GM23338 (cell line): ENCODE measurements at regions not wholly inside any gene's neighbourhood (a gene's known extent, or its start where the extent isn't known, plus 50 kb on each side); places are given as distances from the start of the nearest gene placed in this dataset.

Experiments
- ATAC-seq: fragments of 200-7000 bp; cut with Tn5 transposase; 3 replicates; pipeline ENCODE4 v1.9.1; 2020
- DNase-seq: peaks from one replicate; pipeline ENCODE4 v3.0.0-alpha.2; 2015; ENCODE audit warnings: low spot score
- H2AFZ ChIP-seq: fragments of 200-600 bp; sonication (generic); 2 replicates; pipeline ENCODE4 v1.8.0; 2016; ENCODE audit warnings: antibody characterized with exemption, mild to moderate bottlenecking, moderate library complexity
- H3F3A ChIP-seq: fragments of 200-600 bp; sonication (generic); replicated peaks from 2 replicates; pipeline ENCODE4 v1.8.0; 2017; ENCODE audit warnings: antibody characterized with exemption, mixed run types, low read depth
- H3K27ac ChIP-seq: fragments of 200-600 bp; sonication (generic); 2 replicates; pipeline ENCODE4 v1.6.1; 2016; ENCODE audit warnings: low read depth
- H3K27me3 ChIP-seq: fragments of 200-600 bp; sonication (generic); 2 replicates; pipeline ENCODE4 v1.8.0; 2016; ENCODE audit warnings: mild to moderate bottlenecking, mixed run types, moderate library complexity; ENCODE audit not compliant: insufficient read depth
- H3K36me3 ChIP-seq: fragments of 200-600 bp; sonication (generic); 2 replicates; pipeline ENCODE4 v1.8.0; 2016; ENCODE audit warnings: mild to moderate bottlenecking; ENCODE audit not compliant: insufficient read depth
- H3K4me1 ChIP-seq: fragments of 200-600 bp; sonication (generic); 2 replicates; pipeline ENCODE4 v1.8.0; 2016; ENCODE audit warnings: mild to moderate bottlenecking, moderate library complexity; ENCODE audit not compliant: insufficient read depth
- H3K4me2 ChIP-seq: fragments of 200-600 bp; sonication (generic); 2 replicates; pipeline ENCODE4 v1.7.1; 2017; ENCODE audit warnings: mixed run types
- H3K4me3 ChIP-seq: fragments of 200-600 bp; sonication (generic); 2 replicates; pipeline ENCODE4 v1.6.1; 2016; ENCODE audit warnings: mixed run types
- H3K79me2 ChIP-seq: fragments of 200-600 bp; sonication (generic); replicated peaks from 2 replicates; pipeline ENCODE4 v1.8.0; 2017; ENCODE audit warnings: mild to moderate bottlenecking; ENCODE audit not compliant: insufficient read depth
- H3K9me2 ChIP-seq: fragments of 200-600 bp; sonication (generic); 2 replicates; pipeline ENCODE4 v1.8.0; 2017; ENCODE audit not compliant: insufficient read depth
- H4K20me1 ChIP-seq: fragments of 200-600 bp; sonication (generic); replicated peaks from 2 replicates; pipeline ENCODE4 v1.8.0; 2017; ENCODE audit warnings: mild to moderate bottlenecking; ENCODE audit not compliant: insufficient read depth
- H3K27ac Mint-ChIP-seq: 2 replicates; pipeline ENCODE4 v1.8.0; 2020; ENCODE audit warnings: inconsistent platforms, mild to moderate bottlenecking, moderate library complexity, mixed read lengths
- H3K27me3 Mint-ChIP-seq: 3 replicates; pipeline ENCODE4 v1.8.0; 2022; ENCODE audit warnings: low read depth, mild to moderate bottlenecking, moderate library complexity, mixed read lengths, inconsistent platforms; ENCODE audit not compliant: insufficient read depth, poor library complexity
- H3K36me3 Mint-ChIP-seq: 3 replicates; pipeline ENCODE4 v1.8.0; 2021; ENCODE audit warnings: low read depth, mild to moderate bottlenecking, inconsistent platforms, moderate library complexity, mixed read lengths
- H3K4me1 Mint-ChIP-seq: 3 replicates; pipeline ENCODE4 v1.8.0; 2020; ENCODE audit warnings: mild to moderate bottlenecking, inconsistent platforms, mixed read lengths
- H3K4me3 Mint-ChIP-seq: 3 replicates; pipeline ENCODE4 v1.8.0; 2021; ENCODE audit warnings: moderate library complexity, mild to moderate bottlenecking, inconsistent platforms, mixed read lengths
- H3K9me3 Mint-ChIP-seq: 3 replicates; pipeline ENCODE4 v1.8.0; 2020; ENCODE audit warnings: moderate library complexity, mild to moderate bottlenecking, inconsistent platforms, mixed read lengths
- CREB1 ChIP-seq: fragments of 250-450 bp; sonication (Bioruptor Pico); IDR thresholded peaks from 2 replicates; pipeline ENCODE4 v1.5.0; 2020; ENCODE audit warnings: low read depth, mild to moderate bottlenecking, moderate library complexity
- CTCF ChIP-seq, 2 experiments: fragments of 200-600 bp in 1 of 2; sonication (generic) in 1 of 2; conservative IDR thresholded peaks; 2 replicates each; pipeline versions ENCODE4 v1.5.1 to v1.6.1; 2016 to 2017; ENCODE audit warnings: antibody characterized with exemption in 2 of 2, low read depth in 2 of 2, mild to moderate bottlenecking in 2 of 2, moderate library complexity in 1 of 2
- ETS1 ChIP-seq: IDR thresholded peaks from 2 replicates; pipeline ENCODE4 v1.6.1; 2016; ENCODE audit warnings: antibody characterized with exemption
- EZH2 ChIP-seq: fragments of 200-600 bp; sonication (generic); IDR thresholded peaks from one replicate; pipeline ENCODE4 v1.8.0; 2017; ENCODE audit warnings: antibody characterized with exemption, mild to moderate bottlenecking, low read depth; ENCODE audit not compliant: unreplicated experiment
- JUNB ChIP-seq: IDR thresholded peaks from one replicate; pipeline ENCODE4 v1.6.1; 2016; ENCODE audit warnings: antibody characterized with exemption; ENCODE audit not compliant: unreplicated experiment
- NANOG ChIP-seq: IDR thresholded peaks from 2 replicates; pipeline ENCODE4 v1.6.1; 2016; ENCODE audit warnings: antibody characterized with exemption, borderline replicate concordance
- POLR2AphosphoS5 ChIP-seq: IDR thresholded peaks from 2 replicates; pipeline ENCODE4 v1.6.1; 2016; ENCODE audit warnings: antibody characterized with exemption, low read depth
- REST ChIP-seq: IDR thresholded peaks from one replicate; pipeline ENCODE4 v1.6.1; 2018; ENCODE audit warnings: antibody characterized with exemption; ENCODE audit not compliant: unreplicated experiment
- STAT1 ChIP-seq: IDR thresholded peaks from one replicate; pipeline ENCODE4 v1.6.1; 2016; ENCODE audit warnings: antibody characterized with exemption; ENCODE audit not compliant: unreplicated experiment
- ZNF114 ChIP-seq: fragments of 250-450 bp; sonication (Bioruptor Pico); IDR thresholded peaks from 2 replicates; pipeline ENCODE4 v1.5.0; 2020; ENCODE audit warnings: mild to moderate bottlenecking, moderate library complexity
- ZNF331 ChIP-seq: fragments of 250-450 bp; sonication (Bioruptor Pico); IDR thresholded peaks from 2 replicates; pipeline ENCODE4 v1.5.0; 2020; ENCODE audit warnings: low read depth, mild to moderate bottlenecking, moderate library complexity
- TF ChIP-seq, protein P1 (sequence below): fragments of 250-450 bp; sonication (Bioruptor Pico); IDR thresholded peaks from 2 replicates; pipeline ENCODE4 v1.5.0; 2020; ENCODE audit warnings: mild to moderate bottlenecking, moderate library complexity

- Histone ChIP-seq H3K4me3 (no peak overlapping the region), H3K27ac (no peak overlapping the region), H3K9me2 (no peaks in the 10 kb centered on the region), H3K4me1 (no peaks in the 10 kb centered on the region), H4K20me1 (no peaks in the 10 kb centered on the region), H3K27me3 (no peaks in the 10 kb centered on the region), H3K36me3 (no peaks in the 10 kb centered on the region), H3K79me2 (no peaks in the 10 kb centered on the region), H2AFZ (peak overlapping the region; percentile 29; the same call in 1 of the 2 replicates), H3K4me2 (no peak overlapping the region), H3F3A (no peaks in the 10 kb centered on the region)
- Mint-ChIP-seq H3K36me3 (no peaks in the 10 kb centered on the region), H3K4me3 (no peak overlapping the region), H3K27ac (no peak overlapping the region), H3K4me1 (peaks cover 3% of the 10 kb centered on the region; the same call in 2 of the 3 replicates), H3K9me3 (no peaks in the 10 kb centered on the region), H3K27me3 (no peaks in the 10 kb centered on the region)
- ATAC-seq (no peak), DNase-seq (no peak)
- TF ChIP-seq, protein P1, sequence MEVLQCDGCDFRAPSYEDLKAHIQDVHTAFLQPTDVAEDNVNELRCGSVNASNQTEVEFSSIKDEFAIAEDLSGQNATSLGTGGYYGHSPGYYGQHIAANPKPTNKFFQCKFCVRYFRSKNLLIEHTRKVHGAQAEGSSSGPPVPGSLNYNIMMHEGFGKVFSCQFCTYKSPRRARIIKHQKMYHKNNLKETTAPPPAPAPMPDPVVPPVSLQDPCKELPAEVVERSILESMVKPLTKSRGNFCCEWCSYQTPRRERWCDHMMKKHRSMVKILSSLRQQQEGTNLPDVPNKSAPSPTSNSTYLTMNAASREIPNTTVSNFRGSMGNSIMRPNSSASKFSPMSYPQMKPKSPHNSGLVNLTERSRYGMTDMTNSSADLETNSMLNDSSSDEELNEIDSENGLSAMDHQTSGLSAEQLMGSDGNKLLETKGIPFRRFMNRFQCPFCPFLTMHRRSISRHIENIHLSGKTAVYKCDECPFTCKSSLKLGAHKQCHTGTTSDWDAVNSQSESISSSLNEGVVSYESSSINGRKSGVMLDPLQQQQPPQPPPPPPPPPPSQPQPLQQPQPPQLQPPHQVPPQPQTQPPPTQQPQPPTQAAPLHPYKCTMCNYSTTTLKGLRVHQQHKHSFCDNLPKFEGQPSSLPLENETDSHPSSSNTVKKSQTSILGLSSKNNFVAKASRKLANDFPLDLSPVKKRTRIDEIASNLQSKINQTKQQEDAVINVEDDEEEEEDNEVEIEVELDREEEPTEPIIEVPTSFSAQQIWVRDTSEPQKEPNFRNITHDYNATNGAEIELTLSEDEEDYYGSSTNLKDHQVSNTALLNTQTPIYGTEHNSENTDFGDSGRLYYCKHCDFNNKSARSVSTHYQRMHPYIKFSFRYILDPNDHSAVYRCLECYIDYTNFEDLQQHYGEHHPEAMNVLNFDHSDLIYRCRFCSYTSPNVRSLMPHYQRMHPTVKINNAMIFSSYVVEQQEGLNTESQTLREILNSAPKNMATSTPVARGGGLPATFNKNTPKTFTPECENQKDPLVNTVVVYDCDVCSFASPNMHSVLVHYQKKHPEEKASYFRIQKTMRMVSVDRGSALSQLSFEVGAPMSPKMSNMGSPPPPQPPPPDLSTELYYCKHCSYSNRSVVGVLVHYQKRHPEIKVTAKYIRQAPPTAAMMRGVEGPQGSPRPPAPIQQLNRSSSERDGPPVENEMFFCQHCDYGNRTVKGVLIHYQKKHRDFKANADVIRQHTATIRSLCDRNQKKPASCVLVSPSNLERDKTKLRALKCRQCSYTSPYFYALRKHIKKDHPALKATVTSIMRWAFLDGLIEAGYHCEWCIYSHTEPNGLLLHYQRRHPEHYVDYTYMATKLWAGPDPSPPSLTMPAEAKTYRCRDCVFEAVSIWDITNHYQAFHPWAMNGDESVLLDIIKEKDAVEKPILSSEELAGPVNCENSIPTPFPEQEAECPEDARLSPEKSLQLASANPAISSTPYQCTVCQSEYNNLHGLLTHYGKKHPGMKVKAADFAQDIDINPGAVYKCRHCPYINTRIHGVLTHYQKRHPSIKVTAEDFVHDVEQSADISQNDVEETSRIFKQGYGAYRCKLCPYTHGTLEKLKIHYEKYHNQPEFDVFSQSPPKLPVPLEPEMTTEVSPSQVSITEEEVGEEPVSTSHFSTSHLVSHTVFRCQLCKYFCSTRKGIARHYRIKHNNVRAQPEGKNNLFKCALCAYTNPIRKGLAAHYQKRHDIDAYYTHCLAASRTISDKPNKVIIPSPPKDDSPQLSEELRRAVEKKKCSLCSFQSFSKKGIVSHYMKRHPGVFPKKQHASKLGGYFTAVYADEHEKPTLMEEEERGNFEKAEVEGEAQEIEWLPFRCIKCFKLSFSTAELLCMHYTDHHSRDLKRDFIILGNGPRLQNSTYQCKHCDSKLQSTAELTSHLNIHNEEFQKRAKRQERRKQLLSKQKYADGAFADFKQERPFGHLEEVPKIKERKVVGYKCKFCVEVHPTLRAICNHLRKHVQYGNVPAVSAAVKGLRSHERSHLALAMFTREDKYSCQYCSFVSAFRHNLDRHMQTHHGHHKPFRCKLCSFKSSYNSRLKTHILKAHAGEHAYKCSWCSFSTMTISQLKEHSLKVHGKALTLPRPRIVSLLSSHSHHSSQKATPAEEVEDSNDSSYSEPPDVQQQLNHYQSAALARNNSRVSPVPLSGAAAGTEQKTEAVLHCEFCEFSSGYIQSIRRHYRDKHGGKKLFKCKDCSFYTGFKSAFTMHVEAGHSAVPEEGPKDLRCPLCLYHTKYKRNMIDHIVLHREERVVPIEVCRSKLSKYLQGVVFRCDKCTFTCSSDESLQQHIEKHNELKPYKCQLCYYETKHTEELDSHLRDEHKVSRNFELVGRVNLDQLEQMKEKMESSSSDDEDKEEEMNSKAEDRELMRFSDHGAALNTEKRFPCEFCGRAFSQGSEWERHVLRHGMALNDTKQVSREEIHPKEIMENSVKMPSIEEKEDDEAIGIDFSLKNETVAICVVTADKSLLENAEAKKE: no peak
- TF ChIP-seq CTCF (conservative IDR thresholded peaks at IDR 0.05; ENCODE audit: low read depth in 2 of 2) (no peak), ETS1 (no peak), NANOG (no peak), JUNB (no peak), EZH2 (no peak), REST (no peak), ZNF114 (CRISPR knock-in tag) (no peak), STAT1 (no peak), CREB1 (CRISPR knock-in tag) (no peak), ZNF331 (no peak), POLR2AphosphoS5 (no peak)
These were observed 780.1 kb upstream of the LINC00305 start for GRCh38 chr18:64929036-64929435.
